Bronchial epithelial cell (primary cell): ENCODE measurements at regions not wholly inside any gene's neighbourhood (a gene's known extent, or its start where the extent isn't known, plus 50 kb on each side); places are given as distances from the start of the nearest gene placed in this dataset.
"Not testable (repeated sequence)": the region's sequence is repeated elsewhere in the genome, so short reads cannot be mapped to it uniquely, and the experiment has no call there.

Experiments
- DNase-seq: peaks from one replicate; pipeline ENCODE4 v3.0.0-alpha.2; 2010; ENCODE audit warnings: low read depth
- FAIRE-seq: peaks from 2 replicates; lab custom pipeline; 2011; peaks lifted over from hg19 to GRCh38; lab: Jason Lieb, UNC
- H3K27me3 ChIP-seq: 2 replicates; pipeline ENCODE4 v1.5.1; 2011; ENCODE audit warnings: low read length; ENCODE audit not compliant: control insufficient read depth, insufficient read depth
- H3K36me3 ChIP-seq: 2 replicates; pipeline ENCODE4 v1.5.1; 2011; ENCODE audit warnings: low read length; ENCODE audit not compliant: control insufficient read depth, insufficient read depth
- H3K4me3 ChIP-seq: 2 replicates; pipeline ENCODE4 v1.5.1; 2011; ENCODE audit warnings: mild to moderate bottlenecking, low read depth, low read length, control low read depth
- CTCF ChIP-seq: IDR thresholded peaks from 2 replicates; pipeline ENCODE4 v1.5.1; 2011; ENCODE audit warnings: mild to moderate bottlenecking, moderate library complexity, low read length, control low read depth, inconsistent platforms; ENCODE audit not compliant: insufficient read depth, severe bottlenecking

GRCh38 chr1:209113521-209113920 is 470.0 kb upstream of the CAMK1G start:
- H3K27me3 ChIP-seq = no peaks in the 10 kb centered on the region
- FAIRE-seq (no peak), DNase-seq (no peak)
- no peaks in the 10 kb centered on the region for H3K36me3 ChIP-seq
- no peak for TF ChIP-seq CTCF
- no peak overlapping the region for H3K4me3 ChIP-seq

GRCh38 chr1:209116705-209117104 is 466.8 kb upstream of the CAMK1G start:
- Histone ChIP-seq H3K27me3 (no peaks in the 10 kb centered on the region), H3K36me3 (no peaks in the 10 kb centered on the region), H3K4me3 (no peak overlapping the region)
- DNase-seq = no peak
- TF ChIP-seq CTCF = no peak
- FAIRE-seq = no peak

DNA sequence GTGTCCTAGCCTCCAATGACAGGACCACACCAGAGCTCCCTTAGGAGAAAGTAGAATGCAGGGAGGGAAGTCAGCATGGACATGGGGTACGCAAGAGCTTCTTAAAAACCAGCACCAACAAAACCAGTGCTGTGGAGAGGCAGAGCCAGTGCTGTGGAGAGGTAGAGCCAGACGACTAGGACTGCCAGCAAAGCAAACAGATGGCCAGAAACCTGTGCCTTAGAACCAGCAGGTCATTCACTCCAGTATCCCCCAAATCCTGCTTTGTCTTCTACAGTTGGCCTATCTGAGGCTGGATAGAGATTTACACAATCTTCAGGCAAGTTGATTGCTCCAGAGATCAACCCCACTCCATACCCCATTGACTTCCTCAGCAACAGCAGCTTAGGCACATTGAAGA is 459.9 kb upstream of the CAMK1G start:
- Histone ChIP-seq H3K27me3 (peaks cover 2% of the 10 kb centered on the region), H3K36me3 (no peaks in the 10 kb centered on the region), H3K4me3 (no peak overlapping the region)
- peak; percentile 76 for FAIRE-seq
- DNase-seq = no peak
- no peak for TF ChIP-seq CTCF

GRCh38 chr1:209129091-209129490 is 454.4 kb upstream of the CAMK1G start:
- not testable (repeated sequence) for H3K27me3 ChIP-seq, DNase-seq, H3K36me3 ChIP-seq, FAIRE-seq, H3K4me3 ChIP-seq

DNA sequence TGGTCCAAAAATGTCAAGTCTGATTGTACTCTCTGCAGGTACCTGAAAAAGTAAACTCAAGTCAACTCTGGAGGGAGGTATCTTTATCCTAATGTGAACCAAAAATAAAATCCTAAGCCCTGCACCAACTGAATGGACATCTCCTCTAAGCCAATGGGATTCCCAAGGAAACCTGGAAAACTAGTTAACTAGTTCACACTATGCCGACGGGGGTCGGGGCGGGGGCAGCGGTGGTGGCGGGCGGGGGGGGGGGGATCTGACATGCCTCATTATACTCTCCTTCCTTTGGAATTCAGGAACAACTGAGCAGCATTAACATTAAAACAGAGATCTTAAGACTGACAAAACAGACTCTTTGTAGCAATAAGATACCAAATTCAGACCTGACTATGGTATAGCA is 452.6 kb upstream of the CAMK1G start:
- DNase-seq = no peak
- Histone ChIP-seq H3K27me3 (no peaks in the 10 kb centered on the region), H3K36me3 (no peaks in the 10 kb centered on the region), H3K4me3 (no peak overlapping the region)
- TF ChIP-seq CTCF = no peak
- no peak for FAIRE-seq

- no peaks in the 10 kb centered on the region for H3K36me3 ChIP-seq
- DNase-seq (no peak), FAIRE-seq (no peak)
- no peak overlapping the region for H3K4me3 ChIP-seq
- no peak for TF ChIP-seq CTCF
- no peaks in the 10 kb centered on the region for H3K27me3 ChIP-seq
Observed at GRCh38 chr1:209132736-209133467, 450.6 kb upstream of the CAMK1G start.
